UCSD-AML1 (cell line): ENCODE measurements at regions not wholly inside any gene's neighbourhood (a gene's known extent, or its start where the extent isn't known, plus 50 kb on each side); places are given as distances from the start of the nearest gene placed in this dataset.

Experiments used
- DNase-seq: peaks from one replicate; lab custom pipeline; 2025; ENCODE audit not compliant: unreplicated experiment; lab: John Stamatoyannopoulos, UW

DNA sequence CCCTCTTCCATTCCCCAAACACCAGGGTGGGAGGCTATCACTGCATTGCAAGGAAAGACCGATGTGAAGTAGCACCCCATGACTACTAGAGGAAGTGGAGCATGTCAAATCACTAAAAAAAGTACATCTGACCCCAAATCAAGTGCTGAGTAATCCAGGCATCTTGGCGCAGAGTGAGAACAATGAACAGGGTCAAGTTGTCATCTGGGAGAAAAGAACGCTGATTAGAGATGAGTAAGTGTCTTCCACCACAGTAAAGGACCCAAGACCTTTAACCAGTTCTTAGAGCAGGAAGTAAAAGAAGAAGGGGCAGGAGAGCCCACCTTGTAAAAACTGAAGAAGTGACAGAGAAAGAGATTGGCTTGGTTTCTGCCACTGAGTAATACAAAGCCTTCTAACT lies 75.0 kb upstream of the RAD23B start:
- DNase-seq, result no peak

DNA sequence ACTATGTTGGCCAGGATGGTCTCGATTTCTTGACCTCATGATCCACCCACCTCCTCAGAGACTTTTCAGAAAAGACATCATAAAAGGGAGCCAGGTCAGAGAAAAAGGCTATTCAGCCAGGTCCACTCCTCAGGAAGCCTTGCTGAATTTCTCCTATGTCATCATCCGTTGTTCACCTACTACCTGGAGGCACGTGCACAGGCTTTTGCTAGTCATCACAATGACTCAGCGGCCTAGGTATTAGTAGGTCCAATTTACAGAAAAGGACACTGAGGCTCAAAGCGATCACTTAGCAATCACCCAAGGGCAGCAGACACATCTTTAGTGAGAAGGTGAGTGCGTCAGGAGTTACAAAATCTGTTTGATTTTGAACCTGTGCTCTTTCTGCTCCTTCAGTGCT lies 72.3 kb upstream of the RAD23B start:
- DNase-seq, result no peak

DNA sequence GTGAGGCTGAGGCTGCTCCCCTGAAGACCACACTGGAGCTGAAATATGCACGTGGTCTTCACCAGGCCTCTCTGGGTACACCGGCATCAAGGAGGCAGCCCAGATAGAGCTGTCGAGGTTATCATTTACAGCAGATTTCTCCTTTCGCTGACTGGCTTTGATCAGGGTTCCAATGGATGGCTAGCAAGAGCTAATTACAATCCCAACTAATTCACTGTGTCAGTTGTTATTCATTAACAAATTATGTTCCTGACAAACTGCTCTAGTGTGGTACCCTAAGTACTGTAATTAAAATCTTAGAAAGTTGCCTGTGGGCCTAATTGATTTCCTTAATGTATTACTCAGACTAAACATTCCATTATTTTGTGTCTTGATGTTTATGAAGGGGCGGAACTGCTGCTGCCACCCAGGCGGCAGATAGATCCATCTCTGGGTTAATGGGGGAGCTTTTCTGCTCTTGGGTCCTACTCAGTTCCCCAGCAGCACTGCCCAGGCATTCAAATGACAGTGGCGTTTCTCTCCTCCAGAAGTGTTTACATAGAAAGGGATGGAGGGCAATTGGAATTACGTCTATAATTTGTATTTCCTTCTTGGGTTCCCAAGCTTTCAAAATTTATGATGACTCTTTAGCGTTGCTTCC lies 71.7 kb upstream of the RAD23B start:
- DNase-seq, result no peak

DNA sequence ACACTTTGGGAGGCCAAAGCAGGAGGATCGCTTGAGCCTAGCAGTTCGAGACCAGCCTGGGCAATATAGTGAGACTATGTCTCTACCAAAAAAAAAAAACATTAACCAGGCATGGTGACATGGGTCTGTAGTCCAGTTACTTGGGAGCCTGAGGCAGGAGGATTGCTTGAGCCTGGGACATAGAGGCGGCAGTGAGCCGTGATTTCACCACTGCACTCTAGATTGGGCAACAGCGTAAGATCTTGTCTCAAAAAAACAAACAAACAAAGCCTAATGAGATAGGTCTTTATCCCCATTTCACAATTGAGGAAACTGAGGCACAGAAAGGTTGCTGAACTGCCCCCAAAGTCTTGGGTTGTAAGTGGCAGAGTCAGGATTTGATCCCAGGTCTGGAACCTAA lies 70.5 kb upstream of the RAD23B start:
- no peak for DNase-seq

DNA sequence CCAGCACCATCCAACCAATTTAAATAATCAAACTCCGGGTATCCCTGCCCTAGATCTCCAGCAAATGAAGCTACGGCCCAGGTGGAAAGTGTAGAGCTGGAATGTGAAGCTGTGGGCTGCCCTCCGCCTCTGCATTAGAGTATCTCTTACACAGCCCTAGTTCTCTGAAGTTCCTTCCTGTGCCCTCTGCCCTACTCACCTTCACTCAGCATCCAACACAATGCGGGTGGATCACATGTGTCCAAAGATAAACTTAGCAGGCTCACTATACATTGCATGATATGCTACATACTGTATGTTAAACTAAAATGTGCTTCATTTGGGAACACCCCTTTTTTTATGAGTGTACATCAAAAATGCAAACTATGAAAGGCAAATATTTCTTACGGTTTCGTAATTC lies 70.0 kb upstream of the RAD23B start:
- DNase-seq, result no peak

DNA sequence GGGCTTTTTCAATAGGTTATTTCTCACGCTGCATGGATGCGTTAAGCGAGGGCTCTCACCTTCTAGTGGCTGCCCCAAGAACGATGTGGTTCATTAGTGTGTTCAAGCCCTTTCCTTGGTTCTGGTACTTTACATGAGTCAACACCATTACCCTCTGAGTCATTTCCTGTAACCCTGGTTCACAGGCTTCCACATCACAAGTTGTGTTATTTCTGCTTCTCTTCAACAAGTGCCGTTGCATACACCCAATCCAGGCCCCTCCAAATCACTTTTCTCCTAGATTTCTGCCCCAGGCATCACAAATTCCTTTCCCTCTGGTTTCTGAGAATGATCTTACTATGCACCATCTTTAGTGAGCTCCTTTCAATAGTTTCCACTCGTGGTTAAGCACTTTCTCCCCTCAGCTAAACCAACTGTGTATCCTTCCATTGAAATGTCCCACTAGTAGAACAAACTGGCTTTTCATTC lies 69.5 kb upstream of the RAD23B start:
- DNase-seq, result no peak

DNA sequence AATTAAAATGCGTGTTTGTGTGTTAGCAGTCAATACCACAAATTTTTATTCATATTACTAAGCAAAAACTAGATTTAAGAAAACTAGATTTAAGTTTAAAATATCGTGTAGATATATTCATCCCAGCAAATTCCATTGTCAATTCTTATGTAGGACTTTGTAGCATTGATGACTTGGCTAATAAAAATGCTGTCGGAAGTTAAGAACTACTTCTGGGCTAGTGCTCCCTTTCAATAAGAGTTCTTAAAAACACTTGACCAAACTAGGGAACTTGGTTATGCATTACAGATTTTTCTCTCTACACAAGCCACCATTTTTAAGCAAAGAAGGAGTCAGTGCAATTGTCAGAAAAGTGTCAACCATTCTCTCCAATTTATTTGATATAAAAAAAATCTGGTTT lies 68.7 kb upstream of the RAD23B start:
- no peak for DNase-seq

DNA sequence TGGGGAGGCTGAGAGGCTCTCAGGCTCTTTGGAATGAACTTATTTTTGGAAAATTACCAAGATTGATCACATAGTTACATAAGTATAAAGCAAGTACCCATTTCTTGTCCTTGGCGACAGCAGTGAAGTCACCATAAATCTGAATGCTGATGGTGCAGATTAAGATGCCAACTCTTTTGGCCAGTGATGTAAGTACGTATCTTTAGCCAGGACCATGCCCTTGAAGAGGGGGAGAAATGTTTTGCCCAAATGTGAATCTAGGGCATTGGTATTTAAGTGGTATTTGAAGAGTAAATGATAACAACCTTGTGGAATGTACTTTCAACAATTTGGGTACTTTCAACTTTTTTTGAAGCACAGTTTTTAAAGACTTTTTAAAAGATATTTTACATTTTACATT lies 68.2 kb upstream of the RAD23B start:
- DNase-seq, result no peak

DNA sequence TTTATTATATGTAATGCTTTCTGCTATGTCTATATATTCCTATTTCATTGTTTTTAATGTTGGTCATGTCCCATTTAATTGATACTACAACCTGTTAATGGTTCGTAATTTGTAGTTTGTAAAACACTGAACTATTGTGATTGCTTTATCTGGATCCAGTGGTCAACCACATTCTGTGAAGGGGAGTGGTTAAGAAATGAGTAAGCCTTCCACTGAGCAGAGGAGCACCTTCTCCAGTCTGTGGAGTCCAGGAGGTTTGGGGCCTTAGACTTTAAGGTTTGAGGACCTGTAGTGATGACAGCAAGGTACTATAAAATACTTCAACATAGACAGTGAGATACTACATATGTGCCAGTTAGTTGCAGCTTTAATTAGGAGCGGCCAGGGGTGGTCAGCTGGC lies 67.7 kb upstream of the RAD23B start:
- no peak for DNase-seq

DNA sequence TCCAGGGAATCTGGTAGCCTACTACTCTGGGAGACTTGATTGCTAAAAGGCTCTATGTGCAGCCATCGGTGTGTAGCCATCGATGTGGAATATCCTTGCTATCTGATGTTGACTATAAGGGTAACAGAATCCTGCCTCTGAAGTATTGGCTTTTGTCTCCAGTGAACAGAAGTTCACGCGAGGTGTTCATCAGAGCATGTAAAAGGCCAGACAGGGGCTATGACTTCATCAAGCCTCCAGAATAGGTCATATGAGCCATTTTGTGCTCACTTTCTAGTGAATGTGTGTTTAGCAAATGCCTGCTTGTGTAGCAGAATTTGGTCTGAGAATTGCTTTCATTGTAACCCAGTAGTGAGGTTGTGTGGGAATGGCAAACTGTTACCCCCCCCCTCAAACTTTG lies 66.8 kb upstream of the RAD23B start:
- DNase-seq, result no peak

DNA sequence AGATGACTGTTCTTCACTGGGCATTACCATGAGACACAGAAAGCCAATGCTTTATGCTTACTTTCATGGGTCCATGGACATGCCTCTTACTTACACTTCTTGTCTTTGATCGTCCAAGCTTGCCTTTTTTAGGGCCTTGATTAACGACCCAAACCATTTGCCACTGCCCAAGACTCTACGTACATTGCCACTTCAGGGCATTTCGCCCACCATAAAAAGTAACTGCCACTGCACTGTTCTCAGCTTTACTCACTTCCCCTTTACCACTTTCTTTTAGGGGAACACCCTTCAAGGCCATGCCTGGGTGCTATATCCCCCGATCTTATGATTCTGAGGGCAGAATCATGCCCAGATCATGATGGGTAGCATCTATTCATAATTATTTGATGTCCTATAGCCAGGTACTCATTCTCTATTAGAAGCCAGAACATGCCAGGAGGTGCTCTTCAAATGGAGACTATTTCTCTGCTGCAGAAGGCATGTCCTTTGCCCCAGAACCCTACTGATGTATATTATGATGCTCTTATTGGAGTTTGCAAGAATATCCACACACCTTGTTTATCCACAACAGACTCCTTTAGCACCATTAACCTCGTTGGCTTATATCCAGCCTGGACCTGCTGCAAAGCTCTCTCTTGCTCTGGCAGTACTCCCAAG lies 64.1 kb upstream of the RAD23B start:
- DNase-seq, result no peak

DNA sequence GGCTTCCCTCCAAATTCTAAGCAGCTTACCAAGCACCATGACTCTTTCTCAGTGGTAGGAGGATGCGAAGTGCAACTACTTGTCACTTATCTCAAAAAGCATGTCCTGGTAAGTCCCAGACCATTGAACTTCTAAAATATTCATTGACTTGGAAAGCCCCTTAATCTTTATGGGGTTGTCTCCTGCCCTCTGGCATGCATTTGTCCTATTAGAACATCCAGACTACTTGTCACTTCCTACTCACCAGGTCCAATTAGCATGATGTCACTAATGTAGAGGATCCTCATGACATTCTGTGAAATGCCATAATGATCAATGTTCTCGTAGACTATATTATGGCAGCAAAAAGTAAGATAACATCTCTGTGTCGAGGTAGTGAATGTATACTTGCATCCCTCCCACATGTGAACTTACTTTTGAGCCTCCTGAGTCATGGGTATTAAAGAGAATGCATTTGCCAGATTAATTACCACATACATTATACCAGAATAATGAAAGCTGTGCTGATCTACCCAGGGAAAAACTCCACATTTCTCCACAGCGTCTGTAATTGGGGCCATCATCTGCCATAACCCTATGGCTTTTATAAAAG lies 63.5 kb upstream of the RAD23B start:
- no peak for DNase-seq

DNA sequence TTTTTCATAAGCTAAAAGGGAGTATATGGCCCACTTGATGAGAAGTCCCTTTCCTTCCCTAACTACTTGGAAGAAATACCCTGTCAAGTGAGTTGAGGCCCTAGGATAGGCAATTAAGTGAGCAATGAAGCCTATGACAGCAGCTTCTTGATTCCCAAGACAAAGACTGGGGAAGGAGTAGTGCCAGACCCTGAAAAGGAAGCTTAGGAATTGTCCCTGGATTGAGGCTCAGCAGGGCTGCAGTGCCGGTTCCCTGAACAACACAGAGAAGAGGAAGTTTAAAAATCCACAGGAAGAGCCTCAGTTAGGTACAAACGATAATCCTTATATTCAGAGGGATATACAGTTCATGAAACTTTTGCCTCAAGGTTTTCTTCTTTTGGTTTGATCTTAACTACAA lies 61.8 kb upstream of the RAD23B start:
- no peak for DNase-seq

DNA sequence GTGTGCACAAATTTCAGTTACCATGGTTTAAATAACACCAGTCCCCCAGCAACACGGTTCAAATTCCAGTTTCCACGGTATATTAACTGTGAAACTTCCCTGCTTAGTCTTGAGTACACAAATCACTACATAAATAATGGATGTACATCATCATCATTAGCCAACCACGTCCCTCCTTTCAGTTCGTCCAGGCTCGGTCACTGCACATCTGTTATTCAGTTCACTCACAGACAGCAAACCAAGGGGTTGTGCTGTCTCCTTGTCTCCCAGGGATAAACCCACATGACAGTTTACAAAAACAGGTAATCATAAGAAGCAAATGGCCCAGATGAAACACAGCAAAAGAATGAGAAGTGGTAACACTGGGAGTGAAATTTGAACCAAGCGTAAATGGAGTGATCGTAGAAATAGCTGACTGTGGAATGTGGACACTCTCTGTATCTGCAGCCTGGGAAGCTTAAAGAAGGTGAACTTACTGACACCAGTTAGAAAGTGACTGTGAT lies 61.0 kb upstream of the RAD23B start:
- DNase-seq, result no peak

DNA sequence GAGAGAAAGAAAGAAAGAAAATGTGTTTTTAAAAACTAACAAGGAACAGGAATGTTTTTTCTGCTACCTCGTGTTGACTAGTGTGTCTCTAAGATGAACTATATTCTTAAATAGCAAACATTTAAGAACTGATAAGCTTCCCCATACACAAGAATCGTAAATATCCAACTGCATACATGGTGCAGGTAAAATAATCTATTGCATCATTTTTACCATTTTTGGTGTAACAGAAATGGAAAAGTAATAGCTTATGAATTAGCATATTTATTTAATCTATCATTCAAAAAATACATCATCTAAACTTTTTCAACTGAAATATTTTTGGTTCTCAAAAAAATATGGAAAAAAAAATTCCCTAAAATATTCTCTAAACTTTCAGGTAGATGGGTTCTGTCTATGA lies 59.7 kb upstream of the RAD23B start:
- no peak for DNase-seq

DNA sequence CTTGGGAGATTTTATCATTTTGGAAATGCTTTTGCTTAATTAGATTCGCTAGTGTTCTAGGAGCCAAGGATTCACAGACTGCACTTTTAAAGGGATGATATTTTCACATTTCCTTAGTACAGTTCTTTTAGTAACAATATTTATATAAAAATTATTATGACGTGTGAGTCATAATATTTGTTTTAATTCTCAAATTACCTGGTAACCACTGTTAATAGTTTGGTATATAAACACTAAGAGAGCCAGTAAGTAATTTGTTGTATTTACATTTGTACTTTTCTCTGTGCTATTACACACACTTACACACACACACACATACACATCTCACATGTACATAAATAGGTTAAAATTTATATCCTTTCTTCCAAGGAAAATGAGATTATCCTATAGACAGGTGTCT lies 58.8 kb upstream of the RAD23B start:
- no peak for DNase-seq

DNA sequence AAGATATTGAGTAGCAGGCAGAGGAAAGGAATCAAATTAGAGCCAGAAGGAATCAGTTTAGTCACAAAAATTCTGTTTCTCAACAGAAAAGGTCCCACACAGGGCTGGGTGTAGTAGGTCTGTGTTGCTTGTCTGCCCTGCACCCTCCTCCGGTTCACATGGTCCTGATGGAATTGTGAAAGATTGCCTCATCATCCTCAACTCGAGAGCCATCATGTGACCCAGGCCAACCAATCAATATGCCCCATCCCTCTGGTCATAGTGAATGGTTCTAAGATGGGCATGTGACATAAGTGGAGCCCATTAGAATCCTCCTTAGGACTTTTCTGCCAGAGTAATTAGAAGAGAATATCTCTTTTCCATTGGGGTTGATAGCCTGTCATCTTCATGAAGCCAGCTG lies 56.7 kb upstream of the RAD23B start:
- DNase-seq, result no peak

DNA sequence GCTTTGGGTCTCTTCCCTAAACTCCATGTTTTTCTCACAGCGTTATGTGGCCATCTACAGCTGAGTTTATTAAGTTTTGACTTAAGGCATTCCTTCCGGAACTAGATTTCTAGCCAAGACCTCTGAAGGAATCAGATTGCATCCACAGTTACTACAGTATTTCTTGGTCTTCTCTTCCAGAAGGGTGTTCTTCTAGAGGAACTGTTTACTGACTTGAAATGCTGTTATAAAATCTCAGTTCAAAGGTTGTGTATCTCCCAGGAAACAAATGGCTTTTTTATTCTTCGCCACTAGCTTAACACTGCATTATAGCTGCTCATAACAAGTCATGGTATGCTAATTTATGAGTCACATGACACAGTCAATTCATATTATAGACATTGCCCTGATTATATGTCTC lies 55.3 kb upstream of the RAD23B start:
- no peak for DNase-seq

DNA sequence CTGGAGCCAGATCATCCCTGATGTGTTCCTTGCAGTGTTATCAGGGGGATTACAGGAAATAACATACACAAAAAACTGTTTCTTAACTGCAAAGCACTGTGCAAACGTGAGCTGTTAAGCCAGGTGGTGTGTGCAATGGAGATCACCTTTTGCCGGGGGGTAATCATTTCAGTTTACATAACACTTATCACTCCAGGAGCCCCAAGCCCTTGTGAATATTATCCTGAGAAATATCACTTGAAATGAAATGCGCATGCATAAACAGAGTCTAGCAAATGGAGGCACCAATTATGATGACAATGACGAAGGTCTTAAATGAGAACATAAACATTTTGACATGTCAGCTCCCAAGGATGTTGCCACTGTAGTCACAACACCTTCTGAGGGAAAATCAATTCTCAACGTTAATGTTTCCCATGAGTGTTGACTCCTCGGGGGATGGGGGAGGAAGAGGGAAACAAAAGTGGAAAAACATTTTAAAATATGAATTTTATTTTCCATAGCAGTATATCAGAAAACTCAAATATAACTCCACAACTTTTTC lies 54.5 kb upstream of the RAD23B start:
- DNase-seq, result no peak

DNA sequence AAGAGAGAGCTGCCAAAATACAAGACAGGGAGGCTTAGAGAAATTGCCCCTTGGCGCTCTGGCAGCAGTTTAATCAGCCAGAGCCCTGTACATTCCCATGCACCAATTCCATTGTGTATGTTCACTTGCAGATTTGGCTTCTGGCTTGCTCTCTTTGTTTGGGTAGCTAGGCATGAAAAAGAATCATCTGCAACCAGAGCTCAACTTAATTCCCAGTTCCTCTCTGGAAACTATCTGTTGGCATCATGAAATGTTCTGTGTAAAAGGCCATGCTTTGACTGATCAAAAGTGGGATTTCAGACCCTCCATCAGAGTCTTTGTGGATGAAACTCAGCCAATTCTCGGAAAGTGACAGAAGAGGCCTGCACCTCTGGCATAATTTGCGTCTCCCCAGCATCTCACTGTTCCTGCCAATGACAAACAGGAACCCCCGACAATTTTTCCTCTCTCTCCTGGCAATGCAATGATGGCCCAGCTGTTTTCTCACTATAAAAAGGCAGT lies 53.8 kb upstream of the RAD23B start:
- DNase-seq, result no peak
